Right forelimb (tissue), 1 donor: ENCODE measurements at regions not wholly inside any gene's neighbourhood (a gene's known extent, or its start where the extent isn't known, plus 50 kb on each side); places are given as distances from the start of the nearest gene placed in this dataset.

Experiments
- DNase-seq: peaks from one replicate; pipeline ENCODE4 v3.0.0-alpha.2; 2018

- no peak for DNase-seq
Observed at GRCh38 chr1:216953495-216953894, 230.3 kb upstream of the ESRRG start.

- no peak for DNase-seq
Observed at GRCh38 chr1:216952864-216953263, 229.6 kb upstream of the ESRRG start.

GRCh38 chr1:216945538-216946080 lies 222.4 kb upstream of the ESRRG start:
- DNase-seq: no peak

- no peak for DNase-seq
Observed at GRCh38 chr1:216944864-216945510, 221.8 kb upstream of the ESRRG start.

- no peak for DNase-seq
Observed at GRCh38 chr1:216937491-216937890, 214.3 kb upstream of the ESRRG start.

GRCh38 chr1:216936779-216937178 lies 213.6 kb upstream of the ESRRG start:
- no peak for DNase-seq

GRCh38 chr1:216935901-216936300 lies 212.7 kb upstream of the ESRRG start:
- no peak for DNase-seq

GRCh38 chr1:216932424-216932823 lies 209.2 kb upstream of the ESRRG start:
- no peak for DNase-seq

- DNase-seq: no peak
Observed at GRCh38 chr1:216929870-216930582, 206.8 kb upstream of the ESRRG start.

GRCh38 chr1:216927633-216928032 lies 204.4 kb upstream of the ESRRG start:
- DNase-seq: no peak

- no peak for DNase-seq
Observed at GRCh38 chr1:216926720-216927510, 203.7 kb upstream of the ESRRG start.

GRCh38 chr1:216925962-216926625 lies 202.9 kb upstream of the ESRRG start:
- no peak for DNase-seq

GRCh38 chr1:216924732-216925131 lies 201.5 kb upstream of the ESRRG start:
- DNase-seq: no peak

- no peak for DNase-seq
Observed at GRCh38 chr1:216923601-216924000, 200.4 kb upstream of the ESRRG start.

GRCh38 chr1:216922406-216922805 lies 199.2 kb upstream of the ESRRG start:
- no peak for DNase-seq

- no peak for DNase-seq
Observed at GRCh38 chr1:216921866-216922265, 198.6 kb upstream of the ESRRG start.

GRCh38 chr1:216919060-216919970 lies 196.1 kb upstream of the ESRRG start:
- no peak for DNase-seq

GRCh38 chr1:216916890-216917438 lies 193.7 kb upstream of the ESRRG start:
- DNase-seq: no peak

- no peak for DNase-seq
Observed at GRCh38 chr1:216914974-216915373, 191.7 kb upstream of the ESRRG start.

- DNase-seq: no peak
Observed at GRCh38 chr1:216913976-216914375, 190.7 kb upstream of the ESRRG start.

- no peak for DNase-seq
Observed at GRCh38 chr1:216910081-216910840, 187.0 kb upstream of the ESRRG start.
